ENCODE measurements at regions not wholly inside any gene's neighbourhood (a gene's known extent, or its start where the extent isn't known, plus 50 kb on each side); places are given as distances from the start of the nearest gene placed in this dataset.
A peak's percentile ranks its signal among the peaks of the same experiment; 100 is the strongest.

- no peak overlapping the region for H4K91ac ChIP-seq (ENCODE audit: insufficient read length, low read depth, low read length)
- no peaks in the 10 kb centered on the region for H3K79me2 ChIP-seq (ENCODE audit: insufficient read depth, low read length)
- no peak overlapping the region for H3K56ac ChIP-seq (ENCODE audit: insufficient read length, low read depth, low read length)
- no peak overlapping the region for H3K4me2 ChIP-seq (ENCODE audit: insufficient read depth, insufficient read length, low read length)
- no peak overlapping the region for H2BK20ac ChIP-seq (ENCODE audit: low read depth, low read length, poor library complexity, severe bottlenecking)
- H4K5ac ChIP-seq (ENCODE audit: insufficient read length, low read depth, low read length) = no peak overlapping the region
- no CpG with 5 or more reads among the region's 12 CpGs for WGBS (ENCODE audit: extremely low coverage, insufficient read length, low lambda C conversion rate)
- H3K23me2 ChIP-seq (ENCODE audit: insufficient read length, low read depth, low read length, poor library complexity, severe bottlenecking) = peaks cover 2% of the 10 kb centered on the region
- H3K4me1 ChIP-seq (ENCODE audit: insufficient read depth, low read length) = 0 out of 2 replicates have a peak, but pooled peaks cover 2% of the 10 kb centered on the region
- no peak overlapping the region for H4K8ac ChIP-seq (replicated peaks; ENCODE audit: insufficient read length, low read depth, low read length)
- Mint-ChIP-seq H3K4me1 (peaks cover 12 to 18% of the 10 kb centered on the region in 2 experiments), H3K36me3 (ENCODE audit: insufficient read depth in 1 of 3, low read depth in 3 of 3) (peaks cover 0 to 2% (median 0%) of the 10 kb centered on the region in 3 experiments; a peak in 1 of 7 replicates), H3K9me3 (no peaks in the 10 kb centered on the region), H3K27me3 (ENCODE audit: low read depth) (peaks cover 4% of the 10 kb centered on the region; the same call in 1 of the 2 replicates), H3K4me3 (no peak overlapping the region), H3K27ac (no peak overlapping the region)
- H3K79me1 ChIP-seq (ENCODE audit: insufficient read depth, low read depth, low read length, poor library complexity, severe bottlenecking) = no peaks in the 10 kb centered on the region
- H2BK120ac ChIP-seq (ENCODE audit: low read depth, low read length, poor library complexity, severe bottlenecking) = no peak overlapping the region
- H2BK12ac ChIP-seq (ENCODE audit: insufficient read length, low read depth, low read length) = no peak overlapping the region
- no peak overlapping the region for H2BK15ac ChIP-seq (ENCODE audit: low read depth, low read length)
- no peak overlapping the region for H2AK5ac ChIP-seq (ENCODE audit: insufficient read length, low read length)
- no peak overlapping the region for H3K14ac ChIP-seq (ENCODE audit: insufficient read depth, low read length)
- no peak overlapping the region for H3K27ac ChIP-seq (ENCODE audit: insufficient read length, low read depth, low read length)
- no peaks in the 10 kb centered on the region for H3K27me3 ChIP-seq (ENCODE audit: insufficient read depth, low read length)
- no peaks in the 10 kb centered on the region for H4K20me1 ChIP-seq (ENCODE audit: control insufficient read depth, insufficient read depth, insufficient read length)
- TF ChIP-seq CTCF (conservative IDR thresholded peaks at IDR 0.05) = peak; percentile 68
- H2BK5ac ChIP-seq (ENCODE audit: insufficient read length, low read length) = no peak overlapping the region
- no peak overlapping the region for H3K23ac ChIP-seq (ENCODE audit: insufficient read length, low read depth, low read length)
- no peak overlapping the region for H3T11ph ChIP-seq (ENCODE audit: low read length)
- peak; percentile 71 for DNase-seq
- H3K18ac ChIP-seq (ENCODE audit: insufficient read length, low read depth, low read length) = no peak overlapping the region
- no peaks in the 10 kb centered on the region for H3K9me3 ChIP-seq (ENCODE audit: control insufficient read depth, low read depth, low read length)
- H3K9ac ChIP-seq (ENCODE audit: extremely low read depth, insufficient read length, low read length) = no peak overlapping the region
- H2AFZ ChIP-seq (ENCODE audit: low read length) = no peak overlapping the region
- no peak overlapping the region for H3K4ac ChIP-seq (ENCODE audit: low read depth, low read length)
Measured at GRCh38 chr10:124217906-124218804, 124.8 kb upstream of the CHST15 start.
